LoVo (cell line): ENCODE measurements at regions not wholly inside any gene's neighbourhood (a gene's known extent, or its start where the extent isn't known, plus 50 kb on each side); places are given as distances from the start of the nearest gene placed in this dataset.
A peak's percentile ranks its signal among the peaks of the same experiment; 100 is the strongest.
"Not testable (repeated sequence)": the region's sequence is repeated elsewhere in the genome, so short reads cannot be mapped to it uniquely, and the experiment has no call there.

Experiments
- DNase-seq: peaks from one replicate; pipeline ENCODE4 v3.0.0-alpha.2; 2016; ENCODE audit warnings: low spot score

DNA sequence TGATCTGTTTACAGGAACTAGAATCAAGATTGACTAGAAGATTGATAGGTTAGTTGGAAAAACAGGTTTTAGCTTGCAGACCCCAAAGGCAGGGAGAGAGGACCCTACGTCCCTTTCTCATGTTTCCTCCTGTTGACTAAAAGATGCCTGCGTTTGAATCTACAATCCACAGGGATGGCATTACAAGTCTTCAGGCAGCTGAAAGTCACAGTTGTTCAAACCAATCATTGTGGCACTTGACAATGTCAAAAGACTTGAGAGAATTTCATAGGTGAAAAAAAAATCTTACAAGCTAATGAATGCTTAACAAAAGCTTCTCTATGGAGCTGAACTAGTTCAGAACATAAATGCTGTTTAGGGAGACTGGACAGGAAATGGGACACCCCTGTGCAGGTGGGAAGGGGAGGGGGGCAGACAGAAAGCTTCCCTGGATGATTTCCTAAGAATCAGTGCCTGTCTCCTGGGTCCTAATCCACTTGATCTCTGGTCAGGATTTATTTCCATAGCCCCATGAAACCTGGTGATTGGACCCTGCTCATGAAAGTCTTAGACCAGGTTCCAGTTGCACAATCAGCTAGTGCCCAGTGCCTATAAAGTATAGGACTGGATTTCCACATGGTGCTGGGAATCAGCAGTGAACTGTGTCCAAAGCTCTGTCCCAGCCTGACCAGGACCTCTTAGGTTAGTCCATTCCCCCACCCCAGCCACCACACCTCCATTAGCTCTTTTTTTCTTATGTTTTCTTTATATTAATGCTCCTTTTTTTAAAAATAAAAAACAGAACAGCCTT is 91.6 kb upstream of the BCAR3 start:
- DNase-seq, result no peak

DNA sequence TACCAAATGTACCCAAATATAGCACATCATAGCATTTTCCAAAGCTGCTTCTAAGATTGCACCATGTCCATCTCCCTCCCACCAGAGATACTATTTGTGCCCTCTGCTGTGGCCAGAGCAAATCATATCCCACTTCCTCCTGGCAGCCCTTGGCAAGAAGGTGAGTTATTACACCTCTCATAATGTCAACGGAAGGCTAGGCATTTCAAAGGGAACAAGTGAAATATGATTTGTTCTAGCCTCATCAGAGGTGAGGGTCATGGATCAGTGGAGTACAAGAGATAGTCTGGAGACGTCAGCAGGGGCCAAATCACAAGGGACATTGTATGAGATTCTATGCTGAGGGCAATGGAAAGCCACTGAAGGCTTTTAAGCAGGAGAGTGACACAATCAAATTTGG is 90.2 kb upstream of the BCAR3 start:
- no peak for DNase-seq

GRCh38 chr1:93770640-93771039 is 89.0 kb upstream of the BCAR3 start:
- no peak for DNase-seq

DNA sequence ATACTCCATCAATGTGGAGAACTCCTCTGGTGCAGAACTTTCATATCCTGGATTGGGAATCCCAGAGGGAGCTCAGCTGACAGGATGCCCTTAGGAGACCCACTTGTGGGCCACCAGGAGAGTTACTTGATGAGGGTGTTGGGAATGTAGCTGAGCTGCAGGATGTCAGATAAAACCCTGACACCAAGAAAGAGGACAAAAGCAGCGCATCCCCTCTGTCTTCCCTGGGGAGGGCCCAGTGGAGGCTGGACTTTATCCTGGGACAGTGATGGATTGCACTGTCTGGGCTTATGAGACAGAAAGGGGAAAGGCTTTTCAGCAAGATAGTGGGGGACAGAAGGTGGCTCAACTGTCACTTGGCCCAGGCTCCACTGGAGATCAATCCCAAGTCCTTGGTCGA is 88.1 kb upstream of the BCAR3 start:
- no peak for DNase-seq

DNA sequence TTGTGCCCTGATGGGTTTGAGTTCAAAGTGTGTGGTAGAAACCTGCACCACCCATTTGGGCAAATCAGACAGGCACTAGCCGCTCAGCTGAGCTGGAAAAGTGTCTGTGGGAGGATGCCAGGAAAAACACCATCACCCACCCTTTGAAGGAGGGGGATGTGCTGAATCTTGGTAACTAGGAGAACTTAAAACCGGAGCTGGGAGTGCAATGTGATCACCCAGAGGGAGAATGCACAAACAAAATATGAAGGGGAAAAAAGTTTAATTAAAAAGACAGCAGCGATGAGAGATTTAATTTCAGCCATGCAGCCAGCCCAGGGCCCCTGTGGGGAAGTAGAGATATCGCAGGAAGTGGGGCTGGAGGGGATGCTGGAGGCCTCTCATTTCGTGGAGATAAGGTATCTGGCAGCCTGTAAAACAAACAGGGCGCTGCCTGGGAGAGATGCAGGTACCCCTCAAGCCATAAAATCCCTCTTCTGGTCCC is 86.8 kb upstream of the BCAR3 start:
- no peak for DNase-seq

DNA sequence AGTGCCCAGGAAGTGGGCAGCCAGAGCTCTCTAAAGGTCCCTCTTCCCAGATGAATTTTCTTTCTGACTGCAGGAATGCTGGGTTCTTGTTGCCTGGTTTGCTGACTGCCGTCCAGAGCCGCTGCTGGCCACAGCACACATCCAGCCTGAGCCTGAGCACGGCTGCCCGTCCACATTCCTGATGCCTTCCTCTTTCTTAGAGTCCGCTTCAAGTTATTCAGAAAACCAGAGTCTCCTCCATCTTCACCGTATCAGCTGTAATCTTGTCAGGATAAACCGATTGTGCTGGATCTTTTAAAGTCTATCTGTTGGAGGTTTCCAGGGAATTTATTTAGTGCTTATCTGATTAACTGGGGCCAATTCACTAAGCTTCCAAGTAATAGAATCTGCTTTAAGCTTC is 84.8 kb upstream of the BCAR3 start:
- DNase-seq, result no peak

- no peak for DNase-seq
Observed at GRCh38 chr1:93765099-93765498, 83.5 kb upstream of the BCAR3 start.

GRCh38 chr1:93764366-93764750 is 82.7 kb upstream of the BCAR3 start:
- no peak for DNase-seq

- no peak for DNase-seq
Observed at GRCh38 chr1:93763704-93764365, 82.2 kb upstream of the BCAR3 start.

GRCh38 chr1:93758842-93759515 is 77.3 kb upstream of the BCAR3 start:
- DNase-seq, result no peak

DNA sequence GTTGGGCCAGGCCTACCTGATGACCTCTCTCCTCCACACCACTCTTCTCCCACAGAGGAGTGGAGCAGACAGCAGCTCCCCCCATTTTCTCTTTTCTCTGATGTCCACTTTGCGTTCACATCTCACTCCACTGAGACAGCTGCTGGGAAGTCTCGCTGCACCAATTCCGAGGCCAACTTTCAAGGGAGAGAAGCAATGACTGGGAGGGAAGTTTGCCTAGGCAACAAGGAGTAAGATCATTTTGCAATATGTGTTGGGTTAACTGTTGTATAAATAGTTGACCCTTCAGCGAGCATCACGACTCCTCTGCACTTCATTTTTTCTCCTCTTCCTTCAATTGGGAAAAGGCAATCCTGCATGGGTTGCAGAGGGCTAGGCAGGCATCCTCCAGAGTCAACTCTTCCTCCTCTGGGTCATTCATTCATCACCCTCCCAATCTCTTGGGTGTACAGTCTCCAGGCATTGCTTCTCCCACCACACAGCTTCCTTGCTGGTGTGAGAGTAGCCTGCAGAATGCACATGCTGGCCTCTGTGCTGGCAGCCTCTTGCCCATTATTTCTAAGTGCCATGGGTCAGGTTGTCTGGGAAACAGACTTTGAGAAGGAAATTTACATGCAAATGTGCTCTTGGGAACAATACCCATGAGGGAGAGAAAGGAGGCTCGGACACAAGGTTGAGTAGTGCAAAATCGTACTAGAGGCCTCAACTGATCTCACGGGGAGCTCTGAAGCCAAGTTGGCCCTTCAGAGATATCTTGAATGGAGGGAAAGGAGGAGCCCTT is 75.8 kb upstream of the BCAR3 start:
- no peak for DNase-seq

GRCh38 chr1:93756657-93757056 is 75.0 kb upstream of the BCAR3 start:
- DNase-seq, result no peak

DNA sequence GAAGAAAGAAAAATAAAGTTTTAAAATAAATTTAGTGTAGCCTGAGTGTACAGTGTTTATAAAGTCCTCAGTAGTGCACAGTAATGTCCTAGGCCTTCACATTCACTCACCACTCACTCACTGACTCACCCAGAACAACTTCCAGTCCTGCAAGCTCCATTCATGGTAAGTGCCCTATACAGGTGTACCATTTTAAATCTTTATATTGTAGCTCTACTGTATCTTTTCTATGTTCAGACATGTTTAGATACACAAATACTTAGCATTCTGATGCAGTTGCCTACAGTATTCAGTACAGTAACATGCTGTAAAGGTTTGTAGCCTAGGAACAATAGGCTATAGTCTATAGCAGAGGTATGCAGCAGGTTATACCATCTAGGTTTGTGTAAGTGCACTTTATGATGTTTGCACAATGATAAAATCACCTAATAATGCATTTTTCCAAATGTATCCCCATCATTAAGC is 73.6 kb upstream of the BCAR3 start:
- not testable (repeated sequence) for DNase-seq

GRCh38 chr1:93753791-93754763 is 72.4 kb upstream of the BCAR3 start:
- DNase-seq, result peak; percentile 41

- no peak for DNase-seq
Observed at GRCh38 chr1:93751377-93752250, 70.0 kb upstream of the BCAR3 start.

- DNase-seq, result no peak
Observed at GRCh38 chr1:93750955-93751354, 69.3 kb upstream of the BCAR3 start.

DNA sequence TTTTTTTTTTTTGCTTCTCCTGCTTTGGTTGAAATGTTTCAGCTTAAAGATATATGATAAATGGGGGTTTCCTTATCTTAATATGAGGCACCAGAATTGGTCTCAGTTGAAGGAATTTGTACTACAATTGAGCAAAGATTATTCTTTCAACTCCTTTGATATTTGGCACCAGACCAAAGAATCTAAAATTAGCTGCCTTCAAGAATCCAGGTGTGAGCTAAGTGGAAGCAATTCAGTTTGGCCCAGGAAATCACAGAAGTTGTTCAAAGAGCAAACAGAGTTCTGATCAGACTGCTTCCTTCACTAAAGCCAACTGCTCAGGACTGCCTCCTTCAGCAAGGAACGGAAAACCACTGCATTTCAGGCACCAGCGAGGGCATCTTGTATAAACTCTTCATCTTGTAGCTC is 68.3 kb upstream of the BCAR3 start:
- peak; percentile 4 for DNase-seq

DNA sequence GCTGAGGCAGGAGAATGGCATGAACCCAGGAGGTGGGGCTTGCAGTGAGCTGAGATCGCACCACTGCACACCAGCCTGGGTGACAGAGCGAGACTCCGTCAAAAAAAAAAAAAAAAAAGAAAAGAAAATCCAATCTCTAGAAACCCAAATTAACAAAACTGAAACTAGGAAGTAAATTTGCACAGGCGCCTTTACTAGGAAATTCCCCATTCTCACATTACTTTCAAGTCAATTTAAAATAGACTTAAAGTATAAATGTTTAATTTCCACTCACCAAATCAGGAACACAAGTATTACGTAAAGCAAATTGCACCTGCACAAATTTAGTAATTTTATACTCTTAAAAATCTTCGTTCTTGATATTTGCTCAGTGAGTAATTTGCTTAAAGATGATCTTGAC is 67.8 kb upstream of the BCAR3 start:
- no peak for DNase-seq

- peak; percentile 20 for DNase-seq
Observed at GRCh38 chr1:93746021-93746812, 64.6 kb upstream of the BCAR3 start.
